NCI-H226 (cell line): ENCODE measurements at regions not wholly inside any gene's neighbourhood (a gene's known extent, or its start where the extent isn't known, plus 50 kb on each side); places are given as distances from the start of the nearest gene placed in this dataset.
A peak's percentile ranks its signal among the peaks of the same experiment; 100 is the strongest.

Source experiments
- DNase-seq: peaks from one replicate; pipeline ENCODE4 v3.0.0-alpha.2; 2015

GRCh38 chr10:88212069-88212468 lies 348.6 kb downstream of the PTEN start:
- DNase-seq, result no peak

GRCh38 chr10:88213065-88213605 lies 349.7 kb downstream of the PTEN start:
- no peak for DNase-seq

GRCh38 chr10:88216976-88217375 lies 353.6 kb downstream of the PTEN start:
- DNase-seq, result no peak

- DNase-seq, result no peak
Measured at GRCh38 chr10:88218362-88218761, 354.9 kb downstream of the PTEN start.

- no peak for DNase-seq
Measured at GRCh38 chr10:88219753-88220152, 356.3 kb downstream of the PTEN start.

GRCh38 chr10:88221010-88221973 lies 357.9 kb downstream of the PTEN start:
- no peak for DNase-seq

- DNase-seq, result peak; percentile 59
Measured at GRCh38 chr10:88222881-88223280, 359.5 kb downstream of the PTEN start.
